HEK293 (cell line): ENCODE measurements at regions not wholly inside any gene's neighbourhood (a gene's known extent, or its start where the extent isn't known, plus 50 kb on each side); places are given as distances from the start of the nearest gene placed in this dataset.

ENCODE experiments used
- BCL11A ChIP-seq: fragments of 450-650 bp; formaldehyde crosslinking; IDR thresholded peaks from 2 replicates; pipeline ENCODE4 v1.5.1; 2016; ENCODE audit warnings: low read depth, missing biosample characterization, missing genetic modification characterization
- HOXD13 ChIP-seq: sonication (generic); formaldehyde crosslinking; IDR thresholded peaks from 2 replicates; pipeline ENCODE4 v1.8.0; 2022; ENCODE audit warnings: missing genetic modification reagents, borderline replicate concordance
- MYNN ChIP-seq: fragments of 450-650 bp; formaldehyde crosslinking; IDR thresholded peaks from 2 replicates; pipeline ENCODE4 v1.5.1; 2016; ENCODE audit warnings: missing biosample characterization, missing genetic modification characterization, borderline replicate concordance
- ZNF140 ChIP-seq: fragments of 450-650 bp; formaldehyde crosslinking; IDR thresholded peaks from 2 replicates; pipeline ENCODE4 v1.5.1; 2016; ENCODE audit warnings: missing biosample characterization, missing genetic modification characterization
- ZNF449 ChIP-seq: fragments of 450-650 bp; formaldehyde crosslinking; IDR thresholded peaks from 2 replicates; pipeline ENCODE4 v1.5.1; 2017; ENCODE audit warnings: missing biosample characterization, mild to moderate bottlenecking, missing genetic modification characterization, moderate library complexity
- ZSCAN23 ChIP-seq: fragments of 450-650 bp; formaldehyde crosslinking; IDR thresholded peaks from 2 replicates; pipeline ENCODE4 v1.5.1; 2016; ENCODE audit warnings: missing biosample characterization, missing genetic modification characterization
- TF ChIP-seq, protein P1 (sequence below): fragments of 450-650 bp; formaldehyde crosslinking; IDR thresholded peaks from 2 replicates; pipeline ENCODE4 v1.5.1; 2016; ENCODE audit warnings: missing biosample characterization, missing genetic modification characterization
- TF ChIP-seq, protein P2 (sequence below): fragments of 450-650 bp; formaldehyde crosslinking; IDR thresholded peaks from 2 replicates; pipeline ENCODE4 v1.5.1; 2016; ENCODE audit warnings: missing biosample characterization, missing genetic modification characterization

DNA sequence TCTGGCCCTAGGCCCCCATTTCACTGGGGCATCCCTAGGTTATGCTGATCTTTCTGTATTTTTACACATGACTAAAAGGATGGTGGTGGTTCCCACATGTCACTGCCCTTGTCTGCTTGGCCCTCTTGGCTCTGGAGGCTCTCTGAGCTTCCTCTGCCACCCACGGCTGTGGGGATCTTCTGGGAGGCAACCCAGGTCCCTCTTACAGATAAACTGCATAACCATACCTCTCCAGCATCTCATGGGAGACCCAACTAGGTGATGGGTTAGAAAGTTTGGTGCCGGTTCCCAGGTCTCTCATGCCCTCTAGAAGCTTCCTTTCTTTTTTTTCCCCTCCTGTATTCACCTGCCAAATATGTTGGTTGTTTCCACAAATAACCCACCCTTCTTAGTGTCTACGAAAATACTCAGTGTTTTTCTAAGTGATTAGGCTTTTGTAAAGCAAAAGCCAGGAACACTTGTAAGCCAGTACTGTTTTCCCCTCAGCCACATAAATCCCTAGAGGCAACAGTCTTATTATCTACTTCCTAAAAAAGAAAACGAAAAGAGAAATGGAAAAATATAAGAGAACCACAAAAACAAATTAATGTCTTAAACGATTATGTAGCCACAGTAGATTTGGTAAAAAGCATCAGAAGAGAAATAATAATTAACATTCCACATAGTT, 71.7 kb upstream of the SMLR1 start:
- TF ChIP-seq, protein P1, sequence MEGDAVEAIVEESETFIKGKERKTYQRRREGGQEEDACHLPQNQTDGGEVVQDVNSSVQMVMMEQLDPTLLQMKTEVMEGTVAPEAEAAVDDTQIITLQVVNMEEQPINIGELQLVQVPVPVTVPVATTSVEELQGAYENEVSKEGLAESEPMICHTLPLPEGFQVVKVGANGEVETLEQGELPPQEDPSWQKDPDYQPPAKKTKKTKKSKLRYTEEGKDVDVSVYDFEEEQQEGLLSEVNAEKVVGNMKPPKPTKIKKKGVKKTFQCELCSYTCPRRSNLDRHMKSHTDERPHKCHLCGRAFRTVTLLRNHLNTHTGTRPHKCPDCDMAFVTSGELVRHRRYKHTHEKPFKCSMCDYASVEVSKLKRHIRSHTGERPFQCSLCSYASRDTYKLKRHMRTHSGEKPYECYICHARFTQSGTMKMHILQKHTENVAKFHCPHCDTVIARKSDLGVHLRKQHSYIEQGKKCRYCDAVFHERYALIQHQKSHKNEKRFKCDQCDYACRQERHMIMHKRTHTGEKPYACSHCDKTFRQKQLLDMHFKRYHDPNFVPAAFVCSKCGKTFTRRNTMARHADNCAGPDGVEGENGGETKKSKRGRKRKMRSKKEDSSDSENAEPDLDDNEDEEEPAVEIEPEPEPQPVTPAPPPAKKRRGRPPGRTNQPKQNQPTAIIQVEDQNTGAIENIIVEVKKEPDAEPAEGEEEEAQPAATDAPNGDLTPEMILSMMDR = no peak
- TF ChIP-seq ZNF449 (tag by site-specific recombination) (no peak), HOXD13 (CRISPR knock-in tag) (no peak), ZSCAN23 (tag by site-specific recombination) (no peak), MYNN (tag by site-specific recombination) (no peak), ZNF140 (no peak), BCL11A (tag by site-specific recombination) (no peak)
- TF ChIP-seq, protein P2, sequence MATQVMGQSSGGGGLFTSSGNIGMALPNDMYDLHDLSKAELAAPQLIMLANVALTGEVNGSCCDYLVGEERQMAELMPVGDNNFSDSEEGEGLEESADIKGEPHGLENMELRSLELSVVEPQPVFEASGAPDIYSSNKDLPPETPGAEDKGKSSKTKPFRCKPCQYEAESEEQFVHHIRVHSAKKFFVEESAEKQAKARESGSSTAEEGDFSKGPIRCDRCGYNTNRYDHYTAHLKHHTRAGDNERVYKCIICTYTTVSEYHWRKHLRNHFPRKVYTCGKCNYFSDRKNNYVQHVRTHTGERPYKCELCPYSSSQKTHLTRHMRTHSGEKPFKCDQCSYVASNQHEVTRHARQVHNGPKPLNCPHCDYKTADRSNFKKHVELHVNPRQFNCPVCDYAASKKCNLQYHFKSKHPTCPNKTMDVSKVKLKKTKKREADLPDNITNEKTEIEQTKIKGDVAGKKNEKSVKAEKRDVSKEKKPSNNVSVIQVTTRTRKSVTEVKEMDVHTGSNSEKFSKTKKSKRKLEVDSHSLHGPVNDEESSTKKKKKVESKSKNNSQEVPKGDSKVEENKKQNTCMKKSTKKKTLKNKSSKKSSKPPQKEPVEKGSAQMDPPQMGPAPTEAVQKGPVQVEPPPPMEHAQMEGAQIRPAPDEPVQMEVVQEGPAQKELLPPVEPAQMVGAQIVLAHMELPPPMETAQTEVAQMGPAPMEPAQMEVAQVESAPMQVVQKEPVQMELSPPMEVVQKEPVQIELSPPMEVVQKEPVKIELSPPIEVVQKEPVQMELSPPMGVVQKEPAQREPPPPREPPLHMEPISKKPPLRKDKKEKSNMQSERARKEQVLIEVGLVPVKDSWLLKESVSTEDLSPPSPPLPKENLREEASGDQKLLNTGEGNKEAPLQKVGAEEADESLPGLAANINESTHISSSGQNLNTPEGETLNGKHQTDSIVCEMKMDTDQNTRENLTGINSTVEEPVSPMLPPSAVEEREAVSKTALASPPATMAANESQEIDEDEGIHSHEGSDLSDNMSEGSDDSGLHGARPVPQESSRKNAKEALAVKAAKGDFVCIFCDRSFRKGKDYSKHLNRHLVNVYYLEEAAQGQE (tag by site-specific recombination) = no peak
